SU-DHL-6 (cell line): ENCODE measurements at regions not wholly inside any gene's neighbourhood (a gene's known extent, or its start where the extent isn't known, plus 50 kb on each side); places are given as distances from the start of the nearest gene placed in this dataset.

ENCODE experiments used
- H2AFZ ChIP-seq: fragments of 200-600 bp; sonication (generic); 2 replicates; pipeline ENCODE4 v1.6.1; 2014; ENCODE audit warnings: low read depth, mild to moderate bottlenecking, moderate library complexity, mixed read lengths, antibody characterized with exemption, low read length; ENCODE audit not compliant: severe bottlenecking
- H3F3A ChIP-seq: fragments of 200-600 bp; shearing (Covaris generic); 2 replicates; pipeline ENCODE4 v1.6.0; 2016; ENCODE audit warnings: antibody characterized with exemption, mild to moderate bottlenecking; ENCODE audit not compliant: insufficient read depth
- H3K27ac ChIP-seq: fragments of 200-600 bp; sonication (generic); 2 replicates; pipeline ENCODE4 v1.5.1; 2016; ENCODE audit warnings: low read depth, mild to moderate bottlenecking, low read length, moderate library complexity, mixed read lengths
- H3K27me3 ChIP-seq: fragments of 200-600 bp; sonication (generic), shearing (Covaris generic); 2 replicates; pipeline ENCODE4 v1.6.0; 2014; ENCODE audit warnings: mild to moderate bottlenecking, low read length
- H3K36me3 ChIP-seq: fragments of 200-600 bp; sonication (generic); 2 replicates; pipeline ENCODE4 v1.6.1; 2014; ENCODE audit warnings: mild to moderate bottlenecking, low read length, mixed read lengths
- H3K4me2 ChIP-seq: fragments of 300-600, 200-600 bp; shearing (Covaris generic), sonication (generic); 2 replicates; pipeline ENCODE4 v1.6.0; 2014; ENCODE audit warnings: low read length, low read depth, mild to moderate bottlenecking; ENCODE audit not compliant: poor library complexity, severe bottlenecking
- H3K4me3 ChIP-seq: fragments of 200-600 bp; sonication (generic); 2 replicates; pipeline ENCODE4 v1.5.1; 2014; ENCODE audit warnings: antibody characterized with exemption, low read length, mild to moderate bottlenecking, mixed read lengths; ENCODE audit not compliant: insufficient read depth, poor library complexity, severe bottlenecking
- H3K79me2 ChIP-seq: fragments of 200-600 bp; sonication (generic); 2 replicates; pipeline ENCODE4 v1.6.1; 2014; ENCODE audit warnings: mild to moderate bottlenecking, low read length, moderate library complexity; ENCODE audit not compliant: insufficient read depth
- H3K9ac ChIP-seq: fragments of 200-600 bp; sonication (generic); 2 replicates; pipeline ENCODE4 v1.7.0; 2014; ENCODE audit warnings: mild to moderate bottlenecking, low read length
- H3K9me2 ChIP-seq: fragments of 200-600 bp; sonication (generic); replicated peaks from 2 replicates; pipeline ENCODE4 v1.6.1; 2014; ENCODE audit warnings: low read length; ENCODE audit not compliant: insufficient read depth
- H3K9me3 ChIP-seq: fragments of 200-600 bp; sonication (generic); 2 replicates; pipeline ENCODE4 v1.6.1; 2014; ENCODE audit warnings: low read length, mixed read lengths; ENCODE audit not compliant: insufficient read depth
- H4K20me1 ChIP-seq: fragments of 200-600 bp; sonication (generic); 2 replicates; pipeline ENCODE4 v1.6.1; 2014; ENCODE audit warnings: low read depth, mild to moderate bottlenecking, antibody characterized with exemption, low read length, moderate library complexity, mixed read lengths
- CTCF ChIP-seq: fragments of 200-600 bp; sonication (generic); IDR thresholded peaks from one replicate; pipeline ENCODE4 v1.5.1; 2017; ENCODE audit warnings: antibody characterized with exemption, mild to moderate bottlenecking, low read length, moderate library complexity; ENCODE audit not compliant: insufficient read depth, poor library complexity, severe bottlenecking
- EZH2phosphoT487 ChIP-seq: fragments of 200-600 bp; sonication (generic), shearing (Covaris generic); conservative IDR thresholded peaks from 2 replicates; pipeline ENCODE4 v1.6.1; 2018; ENCODE audit warnings: mild to moderate bottlenecking, antibody characterized with exemption, low read length, moderate library complexity, mixed read lengths

DNA sequence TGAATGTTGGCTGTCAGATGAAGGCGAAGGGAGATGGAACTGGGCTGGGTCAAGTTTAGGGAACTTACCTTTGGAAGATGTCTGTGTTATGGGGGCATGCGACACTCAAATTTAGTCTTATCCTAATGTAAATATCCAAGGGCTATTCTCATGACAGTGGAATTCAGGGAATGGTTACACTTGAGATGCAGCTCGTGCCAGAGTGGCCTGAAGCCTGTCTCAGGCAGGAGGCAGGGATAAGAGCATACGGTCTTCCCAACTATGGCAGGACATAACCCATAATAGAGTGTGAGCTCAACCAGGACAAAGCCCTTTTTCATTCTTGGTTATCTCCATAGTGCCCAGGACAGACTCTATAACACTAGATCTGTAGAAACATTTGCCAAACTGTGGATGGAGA, 393.3 kb upstream of the CDH11 start:
- no peak overlapping the region for H3K9ac ChIP-seq
- no peak overlapping the region for H3K27ac ChIP-seq
- H3F3A ChIP-seq = no peaks in the 10 kb centered on the region
- no peaks in the 10 kb centered on the region for H3K9me2 ChIP-seq
- no peaks in the 10 kb centered on the region for H3K27me3 ChIP-seq
- TF ChIP-seq EZH2phosphoT487 = no peak
- no peak for TF ChIP-seq CTCF
- no peaks in the 10 kb centered on the region for H3K36me3 ChIP-seq
- H3K9me3 ChIP-seq = no peaks in the 10 kb centered on the region
- no peaks in the 10 kb centered on the region for H4K20me1 ChIP-seq
- H3K79me2 ChIP-seq = no peaks in the 10 kb centered on the region
- no peak overlapping the region for H3K4me2 ChIP-seq
- H3K4me3 ChIP-seq = no peak overlapping the region
- no peak overlapping the region for H2AFZ ChIP-seq

- Histone ChIP-seq H3K9ac (no peak overlapping the region), H3K27ac (no peak overlapping the region), H3K9me3 (no peaks in the 10 kb centered on the region), H2AFZ (no peak overlapping the region), H3K9me2 (no peaks in the 10 kb centered on the region), H3K27me3 (no peaks in the 10 kb centered on the region), H3K4me2 (no peak overlapping the region), H3F3A (no peaks in the 10 kb centered on the region), H3K4me3 (no peak overlapping the region), H3K36me3 (no peaks in the 10 kb centered on the region), H4K20me1 (no peaks in the 10 kb centered on the region), H3K79me2 (no peaks in the 10 kb centered on the region)
- TF ChIP-seq EZH2phosphoT487 (no peak), CTCF (no peak)
Observed at GRCh38 chr16:65510850-65511249, 389.0 kb upstream of the CDH11 start.

GRCh38 chr16:65510241-65510640, 388.4 kb upstream of the CDH11 start:
- Histone ChIP-seq H3K27ac (no peak overlapping the region), H3K79me2 (no peaks in the 10 kb centered on the region), H4K20me1 (no peaks in the 10 kb centered on the region), H3K9me2 (no peaks in the 10 kb centered on the region), H3K4me2 (no peak overlapping the region), H3K4me3 (no peak overlapping the region), H3K27me3 (no peaks in the 10 kb centered on the region), H2AFZ (no peak overlapping the region), H3F3A (no peaks in the 10 kb centered on the region), H3K9me3 (no peaks in the 10 kb centered on the region), H3K9ac (no peak overlapping the region), H3K36me3 (no peaks in the 10 kb centered on the region)
- TF ChIP-seq CTCF = no peak
- TF ChIP-seq EZH2phosphoT487 = no peak

GRCh38 chr16:65509172-65509571, 387.3 kb upstream of the CDH11 start:
- no peaks in the 10 kb centered on the region for H3K36me3 ChIP-seq
- no peaks in the 10 kb centered on the region for H3F3A ChIP-seq
- no peak overlapping the region for H3K4me2 ChIP-seq
- no peak overlapping the region for H3K9ac ChIP-seq
- no peaks in the 10 kb centered on the region for H3K9me2 ChIP-seq
- no peaks in the 10 kb centered on the region for H3K79me2 ChIP-seq
- no peaks in the 10 kb centered on the region for H3K27me3 ChIP-seq
- no peak overlapping the region for H3K4me3 ChIP-seq
- no peaks in the 10 kb centered on the region for H3K9me3 ChIP-seq
- no peak overlapping the region for H2AFZ ChIP-seq
- no peak overlapping the region for H3K27ac ChIP-seq
- no peak for TF ChIP-seq EZH2phosphoT487
- TF ChIP-seq CTCF = no peak
- no peaks in the 10 kb centered on the region for H4K20me1 ChIP-seq
